GM06990 (cell line): ENCODE measurements at regions not wholly inside any gene's neighbourhood (a gene's known extent, or its start where the extent isn't known, plus 50 kb on each side); places are given as distances from the start of the nearest gene placed in this dataset.

Experiments used
- DNase-seq: peaks from one replicate; pipeline ENCODE4 v3.0.0-alpha.2; 2011; ENCODE audit not compliant: insufficient read length; ENCODE audit errors: extremely low read depth
- H3K27me3 ChIP-seq: replicated peaks from 2 replicates; pipeline ENCODE4 v1.6.0; 2011; ENCODE audit warnings: low read length; ENCODE audit not compliant: control insufficient read depth, insufficient read depth
- H3K36me3 ChIP-seq: 2 replicates; pipeline ENCODE4 v1.5.1; 2011; ENCODE audit warnings: low read length; ENCODE audit not compliant: control insufficient read depth, insufficient read depth
- H3K4me3 ChIP-seq: replicated peaks from 2 replicates; pipeline ENCODE4 v1.5.1; 2011; ENCODE audit warnings: low read depth, mild to moderate bottlenecking, control low read depth, low read length
- CTCF ChIP-seq: IDR thresholded peaks from 2 replicates; pipeline ENCODE4 v1.5.1; 2011; ENCODE audit warnings: low read length, control low read depth, mild to moderate bottlenecking, inconsistent platforms; ENCODE audit not compliant: insufficient read depth, poor library complexity, severe bottlenecking

GRCh38 chr10:4390219-4390618, 435.8 kb upstream of the AKR1E2 start:
- TF ChIP-seq CTCF: no peak
- no peak overlapping the region for H3K4me3 ChIP-seq
- H3K27me3 ChIP-seq: no peaks in the 10 kb centered on the region
- H3K36me3 ChIP-seq: no peaks in the 10 kb centered on the region
- DNase-seq: no peak

- TF ChIP-seq CTCF: no peak
- Histone ChIP-seq H3K27me3 (no peaks in the 10 kb centered on the region), H3K4me3 (no peak overlapping the region), H3K36me3 (no peaks in the 10 kb centered on the region)
- DNase-seq: no peak
Measured at GRCh38 chr10:4385231-4385870, 440.7 kb upstream of the AKR1E2 start.

GRCh38 chr10:4384245-4384644, 441.8 kb upstream of the AKR1E2 start:
- H3K4me3 ChIP-seq: no peak overlapping the region
- no peaks in the 10 kb centered on the region for H3K27me3 ChIP-seq
- no peak for DNase-seq
- H3K36me3 ChIP-seq: no peaks in the 10 kb centered on the region
- TF ChIP-seq CTCF: no peak

GRCh38 chr10:4383651-4384098, 442.3 kb upstream of the AKR1E2 start:
- DNase-seq: no peak

GRCh38 chr10:4382811-4383210, 443.2 kb upstream of the AKR1E2 start:
- DNase-seq: no peak
- Histone ChIP-seq H3K36me3 (no peaks in the 10 kb centered on the region), H3K27me3 (no peaks in the 10 kb centered on the region), H3K4me3 (no peak overlapping the region)
- TF ChIP-seq CTCF: no peak

More at GRCh38 chr10:4383651-4384098, 442.3 kb upstream of the AKR1E2 start:
- no peak overlapping the region for H3K4me3 ChIP-seq
- no peak for TF ChIP-seq CTCF
- H3K36me3 ChIP-seq: no peaks in the 10 kb centered on the region
- H3K27me3 ChIP-seq: no peaks in the 10 kb centered on the region

GRCh38 chr10:4373612-4374011, 452.4 kb upstream of the AKR1E2 start:
- DNase-seq: no peak
- no peaks in the 10 kb centered on the region for H3K36me3 ChIP-seq
- TF ChIP-seq CTCF: no peak
- H3K4me3 ChIP-seq: no peak overlapping the region
- H3K27me3 ChIP-seq: no peaks in the 10 kb centered on the region
